H1 (cell line): ENCODE measurements at regions not wholly inside any gene's neighbourhood (a gene's known extent, or its start where the extent isn't known, plus 50 kb on each side); places are given as distances from the start of the nearest gene placed in this dataset.

Experiments used
- CTCF ChIA-PET: fragments of 300-600 bp; sonication (Branson Sonifier 250); formaldehyde crosslinking; loops from one replicate; lab custom pipeline; 2021; ENCODE audit not compliant: partially characterized antibody; lab: Charles Lee
- POLR2A ChIA-PET: fragments of 300-600 bp; sonication (Branson Sonifier 250); formaldehyde crosslinking; loops from one replicate; lab custom pipeline; 2021; ENCODE audit warnings: inconsistent platforms; ENCODE audit not compliant: partially characterized antibody; lab: Charles Lee
- DNase-seq, 2 experiments: peaks; one replicate each; pipeline versions ENCODE4 v3.0.0 to v3.0.0-alpha.2; 2010 to 2022; ENCODE audit warnings: low spot score in 2 of 2, low read depth in 1 of 2, mixed read lengths in 1 of 2
- FAIRE-seq: peaks from 2 replicates; lab custom pipeline; 2011; peaks lifted over from hg19 to GRCh38; lab: Jason Lieb, UNC
- H2AFZ ChIP-seq: 2 replicates; pipeline ENCODE4 v1.8.1; 2012; ENCODE audit warnings: low read length, inconsistent platforms
- H2AK5ac ChIP-seq: 2 replicates; pipeline ENCODE4 v1.6.1; 2013; ENCODE audit warnings: low read depth, low read length
- H2BK120ac ChIP-seq: replicated peaks from 2 replicates; pipeline ENCODE3; 2013; ENCODE audit warnings: low read depth, low read length, inconsistent platforms
- H2BK12ac ChIP-seq: 2 replicates; pipeline ENCODE4 v1.6.1; 2013; ENCODE audit warnings: low read depth, low read length
- H2BK15ac ChIP-seq: 2 replicates; pipeline ENCODE4 v1.6.1; 2013; ENCODE audit warnings: low read length
- H2BK20ac ChIP-seq: 2 replicates; pipeline ENCODE4 v1.6.1; 2013; ENCODE audit warnings: low read length
- H2BK5ac ChIP-seq: 2 replicates; pipeline ENCODE4 v1.6.1; 2013; ENCODE audit warnings: low read depth, low read length
- H3K14ac ChIP-seq: 2 replicates; pipeline ENCODE4 v1.6.1; 2013; ENCODE audit warnings: inconsistent platforms; ENCODE audit not compliant: insufficient read length
- H3K18ac ChIP-seq: 2 replicates; pipeline ENCODE4 v1.6.1; 2013; ENCODE audit warnings: low read length; ENCODE audit errors: extremely low read depth
- H3K23ac ChIP-seq: 2 replicates; pipeline ENCODE4 v1.6.1; 2013; ENCODE audit warnings: inconsistent platforms; ENCODE audit not compliant: insufficient read length
- H3K23me2 ChIP-seq: 2 replicates; pipeline ENCODE4 v1.6.1; 2013; ENCODE audit warnings: low read depth, low read length
- H3K27ac ChIP-seq: 2 replicates; pipeline ENCODE4 v1.6.1; 2011; ENCODE audit warnings: low read depth, low read length, inconsistent platforms
- H3K27me3 ChIP-seq, 4 experiments: replicated peaks in 1 of 4; 1 replicate in 1 of 4; 2 replicates in 3 of 4; pipeline versions ENCODE4 v1.6.1 to v1.8.1; 2011 to 2013; ENCODE audit warnings: low read length in 3 of 4, mild to moderate bottlenecking in 3 of 4, inconsistent platforms in 2 of 4, mixed read lengths in 2 of 4, moderate library complexity in 1 of 4; ENCODE audit not compliant: control insufficient read depth in 3 of 4, insufficient read depth in 3 of 4; ENCODE audit errors: extremely low read depth in 1 of 4
- H3K36me3 ChIP-seq, 4 experiments: 2 replicates each; pipeline versions ENCODE4 v1.6.1 to v1.8.1; 2011 to 2013; ENCODE audit warnings: mild to moderate bottlenecking in 4 of 4, low read length in 3 of 4, moderate library complexity in 2 of 4, control low read depth in 1 of 4, inconsistent platforms in 1 of 4; ENCODE audit not compliant: insufficient read depth in 4 of 4, control insufficient read depth in 2 of 4
- H3K4ac ChIP-seq: replicated peaks from 2 replicates; pipeline ENCODE3; 2013; ENCODE audit warnings: low read length, low read depth, mixed read lengths, inconsistent platforms; ENCODE audit not compliant: insufficient read length
- H3K4me1 ChIP-seq, 4 experiments: replicated peaks in 1 of 4; 1 replicate in 1 of 4; 2 replicates in 3 of 4; pipeline versions ENCODE4 v1.6.1 to v1.8.1; 2011 to 2013; ENCODE audit warnings: low read length in 3 of 4, inconsistent platforms in 2 of 4, mixed read lengths in 1 of 4; ENCODE audit not compliant: insufficient read depth in 4 of 4, control insufficient read depth in 3 of 4
- H3K4me2 ChIP-seq, 2 experiments: 2 replicates each; pipeline versions ENCODE4 v1.6.1 to v1.8.1; 2011 to 2013; ENCODE audit warnings: low read depth in 2 of 2, low read length in 2 of 2, control low read depth in 1 of 2, inconsistent platforms in 1 of 2, mild to moderate bottlenecking in 1 of 2; ENCODE audit not compliant: insufficient read depth in 1 of 2
- H3K4me3 ChIP-seq, 4 experiments: fragments of 200-600, 300-600 bp in 1 of 4; sonication (generic), shearing (Covaris generic), sonication (Bioruptor Twin) in 1 of 4; 2 replicates each; pipeline versions ENCODE4 v1.5.1 to v1.8.1; 2011 to 2016; ENCODE audit warnings: low read length in 4 of 4, low read depth in 3 of 4, control low read depth in 2 of 4, inconsistent platforms in 2 of 4, mild to moderate bottlenecking in 2 of 4, mixed read lengths in 1 of 4, moderate library complexity in 1 of 4; ENCODE audit not compliant: insufficient read depth in 2 of 4; ENCODE audit errors: extremely low read depth in 1 of 4
- H3K56ac ChIP-seq: replicated peaks from 2 replicates; pipeline ENCODE3; 2013; ENCODE audit warnings: low read depth, mild to moderate bottlenecking, mixed read lengths, low read length, inconsistent platforms; ENCODE audit not compliant: insufficient read length
- H3K79me1 ChIP-seq: 2 replicates; pipeline ENCODE4 v1.6.1; 2013; ENCODE audit warnings: low read depth, low read length, control low read depth
- H3K79me2 ChIP-seq, 2 experiments: 2 replicates each; pipeline versions ENCODE4 v1.6.1 to v1.8.1; 2012 to 2013; ENCODE audit warnings: low read length in 2 of 2, mild to moderate bottlenecking in 2 of 2, inconsistent platforms in 1 of 2; ENCODE audit not compliant: insufficient read depth in 2 of 2, control insufficient read depth in 1 of 2
- H3K9ac ChIP-seq, 4 experiments: replicated peaks in 1 of 4; 1 replicate in 1 of 4; 2 replicates in 3 of 4; pipeline versions ENCODE4 v1.6.1 to v1.8.1; 2011 to 2013; ENCODE audit warnings: low read depth in 3 of 4, low read length in 3 of 4, control low read depth in 2 of 4, mild to moderate bottlenecking in 2 of 4, moderate library complexity in 2 of 4, inconsistent platforms in 1 of 4; ENCODE audit errors: extremely low read depth in 1 of 4
- H3K9me3 ChIP-seq, 2 experiments: 2 replicates each; pipeline versions ENCODE4 v1.6.1 to v1.8.1; 2012 to 2013; ENCODE audit warnings: mild to moderate bottlenecking in 2 of 2, moderate library complexity in 2 of 2, control low read depth in 1 of 2, inconsistent platforms in 1 of 2, low read depth in 1 of 2, low read length in 1 of 2, mixed read lengths in 1 of 2; ENCODE audit not compliant: insufficient read depth in 2 of 2
- H4K20me1 ChIP-seq, 2 experiments: replicated peaks in 1 of 2; 2 replicates each; pipeline versions ENCODE3 to v1.8.1; 2011 to 2013; ENCODE audit warnings: inconsistent platforms in 2 of 2, low read length in 2 of 2, mild to moderate bottlenecking in 1 of 2; ENCODE audit not compliant: insufficient read depth in 2 of 2, control insufficient read depth in 1 of 2
- H4K5ac ChIP-seq: 2 replicates; pipeline ENCODE4 v1.6.1; 2013; ENCODE audit warnings: low read length, low read depth, mixed read lengths, inconsistent platforms; ENCODE audit not compliant: insufficient read length
- H4K8ac ChIP-seq: 2 replicates; pipeline ENCODE4 v1.8.0; 2013; ENCODE audit warnings: mild to moderate bottlenecking, moderate library complexity, low read length, inconsistent platforms; ENCODE audit not compliant: insufficient read depth; ENCODE audit errors: extremely low read depth
- H4K91ac ChIP-seq: replicated peaks from 2 replicates; pipeline ENCODE3; 2013; ENCODE audit warnings: low read length, mixed read lengths, inconsistent platforms; ENCODE audit not compliant: insufficient read length
- BACH1 ChIP-seq: IDR thresholded peaks from 2 replicates; pipeline ENCODE4 v1.6.1; 2012; ENCODE audit warnings: low read length, improper control_type of control experiment
- BRCA1 ChIP-seq: IDR thresholded peaks from 2 replicates; pipeline ENCODE4 v1.6.1; 2012; ENCODE audit warnings: low read depth, low read length, improper control_type of control experiment
- CBX8 ChIP-seq: fragments of 300-800, 300-1000 bp; sonication (generic); IDR thresholded peaks from 2 replicates; pipeline ENCODE4 v1.7.1; 2016; ENCODE audit warnings: low read depth, low read length, borderline replicate concordance
- CHD1 ChIP-seq: IDR thresholded peaks from 2 replicates; pipeline ENCODE4 v1.6.1; 2012; ENCODE audit warnings: low read depth, low read length, improper control_type of control experiment
- FOSL1 ChIP-seq: IDR thresholded peaks from 2 replicates; pipeline ENCODE4 v1.6.1; 2011; ENCODE audit warnings: mild to moderate bottlenecking, low read depth, low read length, moderate library complexity; ENCODE audit not compliant: insufficient read depth
- GABPA ChIP-seq: IDR thresholded peaks from 2 replicates; pipeline ENCODE4 v1.6.1; 2011; ENCODE audit warnings: mild to moderate bottlenecking, low read length, moderate library complexity, borderline replicate concordance; ENCODE audit not compliant: insufficient read depth
- JUN ChIP-seq: IDR thresholded peaks from 2 replicates; pipeline ENCODE4 v1.6.1; 2011; ENCODE audit warnings: low read depth, mild to moderate bottlenecking, improper control_type of control experiment, low read length
- KDM5A ChIP-seq: fragments of 200-600 bp; IDR thresholded peaks from 2 replicates; pipeline ENCODE4 v1.7.1; 2012; ENCODE audit warnings: mild to moderate bottlenecking, low read length, inconsistent platforms, mixed read lengths
- NRF1 ChIP-seq: IDR thresholded peaks from 2 replicates; pipeline ENCODE4 v1.6.1; 2011; ENCODE audit warnings: mild to moderate bottlenecking, low read depth, low read length, improper control_type of control experiment
- POLR2A ChIP-seq, 2 experiments: IDR thresholded peaks; 1 replicate in 1 of 2; 2 replicates in 1 of 2; pipeline ENCODE4 v1.6.1; 2011; ENCODE audit warnings: low read depth in 2 of 2, low read length in 2 of 2, mild to moderate bottlenecking in 2 of 2; ENCODE audit errors: control extremely low read depth in 1 of 2
- POLR2AphosphoS5 ChIP-seq: IDR thresholded peaks from 2 replicates; pipeline ENCODE4 v1.6.1; 2011; ENCODE audit warnings: low read depth, low read length
- SP2 ChIP-seq: IDR thresholded peaks from 2 replicates; pipeline ENCODE4 v1.6.1; 2012; ENCODE audit warnings: mild to moderate bottlenecking, low read length, inconsistent platforms
- YY1 ChIP-seq: IDR thresholded peaks from 2 replicates; pipeline ENCODE4 v1.6.1; 2011; ENCODE audit warnings: low read depth, mild to moderate bottlenecking, low read length
- WGBS, 2 experiments: shearing (Covaris generic) in 1 of 2; methylation state at CpG; one replicate each; pipeline versions ENCODE4 v1.1.6 to v1.1.7; 2013 to 2015; ENCODE audit warnings: low lambda C conversion rate in 2 of 2, mixed read lengths in 2 of 2, inconsistent platforms in 1 of 2, low coverage in 1 of 2, missing lambda C conversion rate in 1 of 2; ENCODE audit not compliant: insufficient replicate concordance in 2 of 2, insufficient coverage in 1 of 2, insufficient read length in 1 of 2; ENCODE audit errors: extremely low coverage in 1 of 2, missing lambda C conversion rate in 1 of 2; 5-methylcytosine and 5-hydroxymethylcytosine counted together
- TF ChIP-seq, protein P1 (sequence below): IDR thresholded peaks from 2 replicates; pipeline ENCODE4 v1.6.1; 2012; ENCODE audit warnings: inconsistent platforms
- TF ChIP-seq, protein P2 (sequence below): IDR thresholded peaks from 2 replicates; pipeline ENCODE4 v1.6.1; 2012; ENCODE audit warnings: low read length, inconsistent platforms

DNA sequence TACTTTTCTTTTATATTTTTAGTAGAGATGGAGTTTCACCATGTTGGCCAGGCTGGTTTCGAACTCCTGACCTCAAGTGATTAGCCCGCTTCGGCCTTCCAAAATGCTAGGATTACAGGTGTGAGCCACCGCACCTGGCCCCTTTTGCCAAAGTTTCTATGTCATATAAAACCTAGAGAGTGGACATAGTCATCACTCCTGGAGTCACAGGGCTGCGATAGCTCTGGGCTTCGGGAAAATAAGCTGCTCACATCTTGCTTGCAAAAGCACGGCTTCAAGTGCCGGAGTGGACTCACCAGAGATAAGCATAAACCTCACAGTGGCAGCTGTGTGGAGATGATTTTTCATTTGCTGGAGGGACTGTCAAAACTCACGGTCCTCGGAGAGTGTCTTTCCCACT lies 171.2 kb downstream of the TEX29 start:
- Histone ChIP-seq H4K8ac (no peak overlapping the region), H3K14ac (no peak overlapping the region), H2AFZ (no peak overlapping the region), H3K4ac (peak overlapping the region; percentile 59), H2BK12ac (no peak overlapping the region), H3K27me3 (no peaks in the 10 kb centered on the region), H2BK120ac (no peak overlapping the region), H3K4me1 (0 out of 7 replicates have a peak, but pooled peaks cover 0 to 6% (median 0%) of the 10 kb centered on the region in 4 experiments), H3K27ac (no peak overlapping the region), H2BK20ac (no peak overlapping the region), H3K36me3 (no peaks in the 10 kb centered on the region), H2BK5ac (no peak overlapping the region), H4K20me1 (no peaks in the 10 kb centered on the region), H3K23ac (no peak overlapping the region), H3K56ac (no peak overlapping the region), H4K91ac (no peak overlapping the region), H3K79me2 (no peaks in the 10 kb centered on the region), H3K23me2 (no peaks in the 10 kb centered on the region), H3K9ac (no peak overlapping the region), H2AK5ac (no peak overlapping the region), H3K18ac (no peak overlapping the region), H3K4me3 (no peak overlapping the region), H3K4me2 (no peak overlapping the region), H3K9me3 (peaks cover 10 to 14% of the 10 kb centered on the region in 2 experiments), H2BK15ac (no peak overlapping the region), H3K79me1 (no peaks in the 10 kb centered on the region), H4K5ac (no peak overlapping the region)
- ChIA-PET POLR2A (no interaction called here), CTCF (interaction anchor here (1.0 to 4.3 kb wide), 2 partner anchors 13 to 17 kb away, joined by 3 to 35 read pairs; no protein-coding TSS in a partner anchor)
- FAIRE-seq = no peak
- DNase-seq = no peak
- 91% methylated on average over 10 of the region's 10 CpGs; no CpG with 5 or more reads in 1 of the 2 experiments for WGBS, 2 experiments
- TF ChIP-seq BRCA1 (no peak), SP2 (no peak), CHD1 (no peak), YY1 (no peak), CBX8 (no peak), GABPA (no peak), JUN (no peak), KDM5A (no peak), POLR2A (IDR thresholded peaks at IDR 0.05; ENCODE audit: control extremely low read depth in 1 of 2, low read depth in 2 of 2, low read length in 2 of 2) (no peak), POLR2AphosphoS5 (no peak), FOSL1 (no peak), BACH1 (no peak), NRF1 (no peak)
- TF ChIP-seq, protein P1, sequence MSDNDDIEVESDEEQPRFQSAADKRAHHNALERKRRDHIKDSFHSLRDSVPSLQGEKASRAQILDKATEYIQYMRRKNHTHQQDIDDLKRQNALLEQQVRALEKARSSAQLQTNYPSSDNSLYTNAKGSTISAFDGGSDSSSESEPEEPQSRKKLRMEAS = no peak
- TF ChIP-seq, protein P2, sequence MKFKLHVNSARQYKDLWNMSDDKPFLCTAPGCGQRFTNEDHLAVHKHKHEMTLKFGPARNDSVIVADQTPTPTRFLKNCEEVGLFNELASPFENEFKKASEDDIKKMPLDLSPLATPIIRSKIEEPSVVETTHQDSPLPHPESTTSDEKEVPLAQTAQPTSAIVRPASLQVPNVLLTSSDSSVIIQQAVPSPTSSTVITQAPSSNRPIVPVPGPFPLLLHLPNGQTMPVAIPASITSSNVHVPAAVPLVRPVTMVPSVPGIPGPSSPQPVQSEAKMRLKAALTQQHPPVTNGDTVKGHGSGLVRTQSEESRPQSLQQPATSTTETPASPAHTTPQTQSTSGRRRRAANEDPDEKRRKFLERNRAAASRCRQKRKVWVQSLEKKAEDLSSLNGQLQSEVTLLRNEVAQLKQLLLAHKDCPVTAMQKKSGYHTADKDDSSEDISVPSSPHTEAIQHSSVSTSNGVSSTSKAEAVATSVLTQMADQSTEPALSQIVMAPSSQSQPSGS = no peak
